ENCODE measurements at regions not wholly inside any gene's neighbourhood (a gene's known extent, or its start where the extent isn't known, plus 50 kb on each side); places are given as distances from the start of the nearest gene placed in this dataset.
"Not testable (repeated sequence)": the region's sequence is repeated elsewhere in the genome, so short reads cannot be mapped to it uniquely, and the experiment has no call there.

- Mint-ChIP-seq H3K36me3 (ENCODE audit: low read depth) (peaks cover 5% of the 10 kb centered on the region), H3K27ac (no peak overlapping the region), H3K9me3 (peaks cover 6% of the 10 kb centered on the region), H3K4me3 (no peak overlapping the region), H3K4me1 (no peaks in the 10 kb centered on the region), H3K27me3 (no peaks in the 10 kb centered on the region)
- no peak for DNase-seq
- POLR2A ChIA-PET: no interaction called here
- CTCF ChIA-PET: no interaction called here
These were observed 361.0 kb downstream of the CD83 start for GRCh38 chr6:14478381-14479225.

GRCh38 chr6:14481946-14482345, 364.4 kb downstream of the CD83 start:
- CTCF ChIA-PET; POLR2A ChIA-PET; H3K36me3 Mint-ChIP-seq (ENCODE audit: low read depth): not testable (repeated sequence)

DNA sequence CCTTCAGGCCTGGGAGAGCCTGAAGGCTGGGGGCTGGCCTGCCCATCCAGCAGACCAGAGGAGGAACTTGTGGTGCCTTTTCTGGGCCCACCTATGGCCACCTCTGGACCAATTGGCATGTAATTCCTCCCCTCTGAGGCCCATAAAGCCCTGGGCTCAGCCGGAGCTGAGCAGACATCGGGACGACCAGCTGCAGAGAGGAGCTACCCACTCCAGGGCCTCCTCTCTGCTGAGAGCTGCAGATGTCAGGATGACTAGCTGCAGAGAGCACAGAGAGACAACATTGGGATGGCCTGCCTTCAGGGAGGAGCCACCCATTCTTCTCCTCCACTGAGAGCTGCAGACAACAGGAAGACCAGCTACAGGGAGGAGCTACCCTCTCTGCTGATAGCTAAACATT, 370.1 kb downstream of the CD83 start:
- Mint-ChIP-seq H3K27me3 (no peaks in the 10 kb centered on the region), H3K27ac (no peak overlapping the region), H3K4me1 (no peaks in the 10 kb centered on the region), H3K9me3 (peaks cover 4% of the 10 kb centered on the region), H3K4me3 (no peak overlapping the region), H3K36me3 (ENCODE audit: low read depth) (peaks cover 5% of the 10 kb centered on the region)
- DNase-seq: no peak
- ChIA-PET CTCF (no interaction called here), POLR2A (no interaction called here)

More at GRCh38 chr6:14481946-14482345, 364.4 kb downstream of the CD83 start:
- H3K4me3 Mint-ChIP-seq, H3K4me1 Mint-ChIP-seq, DNase-seq, H3K27ac Mint-ChIP-seq, H3K9me3 Mint-ChIP-seq, H3K27me3 Mint-ChIP-seq: not testable (repeated sequence)

GRCh38 chr6:14488180-14488579, 370.6 kb downstream of the CD83 start:
- no peak overlapping the region for H3K27ac Mint-ChIP-seq
- no peaks in the 10 kb centered on the region for H3K27me3 Mint-ChIP-seq
- H3K36me3 Mint-ChIP-seq (ENCODE audit: low read depth): peaks cover 4% of the 10 kb centered on the region
- peaks cover 3% of the 10 kb centered on the region for H3K9me3 Mint-ChIP-seq
- CTCF ChIA-PET: no interaction called here
- H3K4me3 Mint-ChIP-seq: no peak overlapping the region
- POLR2A ChIA-PET: no interaction called here
- no peaks in the 10 kb centered on the region for H3K4me1 Mint-ChIP-seq
- no peak for DNase-seq

DNA sequence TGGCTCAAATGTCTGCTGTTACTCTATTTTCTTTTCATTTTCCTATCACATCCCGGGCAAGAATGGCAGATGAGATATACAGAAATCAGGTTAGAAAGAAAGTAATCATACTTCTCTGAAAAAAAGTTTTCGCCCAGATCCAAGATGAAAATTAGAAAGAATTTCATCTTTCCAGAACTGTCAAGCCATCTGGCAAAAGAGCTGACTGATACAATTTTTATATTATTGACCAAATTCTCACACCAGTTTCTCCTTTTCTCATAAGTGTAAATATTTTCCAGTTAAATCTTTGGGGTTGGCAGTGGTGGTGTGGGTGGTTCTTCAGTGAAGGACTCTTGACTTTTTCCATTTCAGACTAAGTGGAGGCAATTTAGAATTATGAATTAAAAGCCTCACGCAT, 371.9 kb downstream of the CD83 start:
- Mint-ChIP-seq H3K9me3 (peaks cover 3% of the 10 kb centered on the region), H3K36me3 (ENCODE audit: low read depth) (peaks cover 4% of the 10 kb centered on the region), H3K27me3 (no peaks in the 10 kb centered on the region), H3K4me1 (no peaks in the 10 kb centered on the region), H3K27ac (no peak overlapping the region), H3K4me3 (no peak overlapping the region)
- CTCF ChIA-PET: no interaction called here
- DNase-seq: no peak
- POLR2A ChIA-PET: no interaction called here

DNA sequence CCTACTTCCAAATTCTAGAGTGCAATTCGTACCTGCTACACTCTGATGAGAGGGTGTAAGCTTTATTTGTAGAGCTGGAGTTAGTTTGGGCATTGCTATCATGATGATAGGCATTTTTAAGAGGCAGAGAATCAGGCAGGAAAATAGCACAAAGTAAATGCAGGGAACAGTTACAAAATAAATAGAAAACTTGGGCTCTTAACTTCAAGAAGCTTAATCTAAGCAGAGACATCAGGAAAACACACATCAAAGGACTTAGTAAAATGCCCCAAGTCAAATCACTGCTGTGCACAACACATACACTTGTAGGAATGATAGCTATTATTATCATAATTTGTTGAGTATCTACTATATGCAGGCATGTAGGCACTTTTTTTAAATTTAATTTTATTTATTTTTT, 381.2 kb downstream of the CD83 start:
- Mint-ChIP-seq H3K27ac (no peak overlapping the region), H3K36me3 (ENCODE audit: low read depth) (peaks cover 4% of the 10 kb centered on the region), H3K27me3 (peaks cover 5% of the 10 kb centered on the region), H3K4me1 (no peaks in the 10 kb centered on the region), H3K4me3 (no peak overlapping the region), H3K9me3 (peaks cover 3% of the 10 kb centered on the region)
- DNase-seq: no peak
- ChIA-PET POLR2A (no interaction called here), CTCF (no interaction called here)

GRCh38 chr6:14499309-14499708, 381.7 kb downstream of the CD83 start:
- H3K4me3 Mint-ChIP-seq: no peak overlapping the region
- H3K27ac Mint-ChIP-seq: no peak overlapping the region
- peaks cover 5% of the 10 kb centered on the region for H3K27me3 Mint-ChIP-seq
- H3K4me1 Mint-ChIP-seq: no peaks in the 10 kb centered on the region
- peaks cover 3% of the 10 kb centered on the region for H3K9me3 Mint-ChIP-seq
- ChIA-PET CTCF (no interaction called here), POLR2A (no interaction called here)
- H3K36me3 Mint-ChIP-seq (ENCODE audit: low read depth): peaks cover 4% of the 10 kb centered on the region
- no peak for DNase-seq

DNA sequence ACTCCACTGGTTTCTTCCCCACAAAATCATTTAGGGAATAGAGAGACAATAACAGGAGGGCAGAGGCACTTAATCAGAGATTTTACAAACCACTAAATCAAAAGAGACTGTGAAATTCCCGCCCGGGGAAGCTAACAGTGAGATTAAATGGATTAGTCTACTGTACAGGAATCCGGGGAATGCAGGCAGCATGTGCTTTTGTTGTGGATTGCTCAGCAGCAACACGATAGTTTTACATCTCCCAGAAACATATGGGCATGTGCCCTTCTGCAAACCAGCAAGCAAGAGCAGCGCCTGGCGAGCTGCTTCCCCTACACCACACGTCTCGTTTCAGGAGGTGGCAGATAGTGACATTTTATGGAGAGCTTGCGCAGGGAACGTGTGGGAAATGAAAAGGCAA, 382.3 kb downstream of the CD83 start:
- DNase-seq: no peak
- H3K27ac Mint-ChIP-seq: no peak overlapping the region

GRCh38 chr6:14500809-14501208, 383.2 kb downstream of the CD83 start:
- H3K9me3 Mint-ChIP-seq: peaks cover 6% of the 10 kb centered on the region
- CTCF ChIA-PET: interaction anchor here (0.6 kb wide), 1 partner anchor 904 kb away, joined by 3 read pairs; no protein-coding TSS in a partner anchor
- POLR2A ChIA-PET: no interaction called here
- H3K36me3 Mint-ChIP-seq (ENCODE audit: low read depth): peaks cover 4% of the 10 kb centered on the region
- H3K27ac Mint-ChIP-seq: no peak overlapping the region
- no peaks in the 10 kb centered on the region for H3K4me1 Mint-ChIP-seq
- H3K27me3 Mint-ChIP-seq: peaks cover 5% of the 10 kb centered on the region
- DNase-seq: no peak
- H3K4me3 Mint-ChIP-seq: no peak overlapping the region

More for the DNA sequence above, 382.3 kb downstream of the CD83 start:
- H3K4me3 Mint-ChIP-seq: no peak overlapping the region
- H3K36me3 Mint-ChIP-seq (ENCODE audit: low read depth): peaks cover 4% of the 10 kb centered on the region
- CTCF ChIA-PET: no interaction called here
- POLR2A ChIA-PET: no interaction called here
- H3K27me3 Mint-ChIP-seq: peaks cover 5% of the 10 kb centered on the region
- H3K9me3 Mint-ChIP-seq: peaks cover 3% of the 10 kb centered on the region
- no peaks in the 10 kb centered on the region for H3K4me1 Mint-ChIP-seq

- Mint-ChIP-seq H3K4me3 (no peak overlapping the region), H3K27ac (no peak overlapping the region)
These were observed 383.7 kb downstream of the CD83 start for GRCh38 chr6:14501240-14501639.

GRCh38 chr6:14501914-14502313, 384.3 kb downstream of the CD83 start:
- POLR2A ChIA-PET: no interaction called here
- CTCF ChIA-PET: no interaction called here
- DNase-seq: no peak

More at GRCh38 chr6:14501240-14501639, 383.7 kb downstream of the CD83 start:
- POLR2A ChIA-PET: no interaction called here
- Mint-ChIP-seq H3K27me3 (peaks cover 5% of the 10 kb centered on the region), H3K4me1 (no peaks in the 10 kb centered on the region), H3K9me3 (peaks cover 6% of the 10 kb centered on the region), H3K36me3 (ENCODE audit: low read depth) (peaks cover 4% of the 10 kb centered on the region)
- DNase-seq: no peak
- CTCF ChIA-PET: no interaction called here

DNA sequence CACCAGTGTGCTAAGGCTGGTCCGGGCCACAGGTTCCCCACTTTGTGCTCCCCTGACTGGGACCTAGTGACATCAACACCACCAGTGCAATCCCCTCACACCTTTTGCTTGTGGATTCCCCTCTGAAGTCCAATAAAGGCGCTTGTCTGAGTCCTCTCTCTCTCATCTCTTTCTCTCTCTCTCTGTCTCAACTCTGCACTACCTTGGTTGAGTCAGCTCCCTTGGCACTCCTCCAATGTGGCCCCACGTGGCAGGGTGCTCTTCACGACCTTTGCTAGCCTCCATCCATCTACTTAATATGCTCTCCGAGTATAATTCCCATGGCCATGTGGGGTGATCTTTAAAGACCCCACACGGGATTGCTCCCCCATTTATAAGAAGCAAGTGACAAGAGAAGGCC, 385.0 kb downstream of the CD83 start:
- H3K27me3 Mint-ChIP-seq: no peaks in the 10 kb centered on the region
- no peaks in the 10 kb centered on the region for H3K36me3 Mint-ChIP-seq (ENCODE audit: low read depth)
- POLR2A ChIA-PET: no interaction called here
- no peaks in the 10 kb centered on the region for H3K4me1 Mint-ChIP-seq
- no peak overlapping the region for H3K27ac Mint-ChIP-seq
- H3K4me3 Mint-ChIP-seq: no peak overlapping the region
- CTCF ChIA-PET: no interaction called here
- H3K9me3 Mint-ChIP-seq: peaks cover 6% of the 10 kb centered on the region
- DNase-seq: no peak

More at GRCh38 chr6:14501914-14502313, 384.3 kb downstream of the CD83 start:
- no peak overlapping the region for H3K27ac Mint-ChIP-seq
- peaks cover 6% of the 10 kb centered on the region for H3K9me3 Mint-ChIP-seq
- H3K27me3 Mint-ChIP-seq: peaks cover 5% of the 10 kb centered on the region
- H3K4me1 Mint-ChIP-seq: no peaks in the 10 kb centered on the region
- no peak overlapping the region for H3K4me3 Mint-ChIP-seq
- peaks cover 4% of the 10 kb centered on the region for H3K36me3 Mint-ChIP-seq (ENCODE audit: low read depth)

- no peaks in the 10 kb centered on the region for H3K4me1 Mint-ChIP-seq
- ChIA-PET POLR2A (no interaction called here), CTCF (no interaction called here)
- H3K36me3 Mint-ChIP-seq (ENCODE audit: low read depth): no peaks in the 10 kb centered on the region
- no peak overlapping the region for H3K4me3 Mint-ChIP-seq
- H3K27me3 Mint-ChIP-seq: no peaks in the 10 kb centered on the region
- DNase-seq: no peak
- peaks cover 3% of the 10 kb centered on the region for H3K9me3 Mint-ChIP-seq
- no peak overlapping the region for H3K27ac Mint-ChIP-seq
These were observed 387.8 kb downstream of the CD83 start for GRCh38 chr6:14505401-14505800.

DNA sequence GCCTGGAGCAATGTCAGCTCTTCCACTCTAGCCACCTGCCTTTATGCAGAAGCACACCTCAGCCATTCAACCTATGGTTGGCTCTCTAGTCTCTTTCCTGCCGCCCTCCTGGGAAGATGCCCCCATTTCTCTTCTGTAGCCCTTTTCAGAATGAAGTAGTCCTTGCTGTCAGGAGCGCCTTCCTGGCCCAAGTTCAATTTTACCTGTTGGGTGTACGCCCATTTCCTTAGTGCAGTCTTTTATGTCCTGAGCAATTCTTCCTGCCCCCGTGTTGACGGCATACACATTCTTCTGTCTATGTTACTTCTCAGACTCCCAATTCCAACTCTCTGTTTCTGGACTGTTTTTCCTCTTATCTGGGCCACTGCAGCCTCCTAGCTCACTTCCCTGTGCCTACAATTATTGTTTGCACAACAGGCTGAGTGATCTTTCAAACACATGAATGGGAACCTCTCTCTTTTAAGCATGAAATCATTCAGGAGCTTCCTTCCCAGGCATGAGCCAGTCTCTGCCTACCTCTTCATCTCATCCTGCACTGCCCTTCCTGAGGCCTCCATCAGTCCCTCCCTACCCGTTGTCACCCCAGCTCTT, 389.2 kb downstream of the CD83 start:
- H3K9me3 Mint-ChIP-seq: peaks cover 3% of the 10 kb centered on the region
- H3K4me3 Mint-ChIP-seq: no peak overlapping the region
- DNase-seq: no peak
- ChIA-PET POLR2A (no interaction called here), CTCF (no interaction called here)
- H3K36me3 Mint-ChIP-seq (ENCODE audit: low read depth): no peaks in the 10 kb centered on the region
- peaks cover 2% of the 10 kb centered on the region for H3K27me3 Mint-ChIP-seq
- H3K27ac Mint-ChIP-seq: no peak overlapping the region
- no peaks in the 10 kb centered on the region for H3K4me1 Mint-ChIP-seq

Measured in activated CD4-positive, alpha-beta memory T cell treated with anti-CD3 and anti-CD28 coated beads, Interleukin-2, amount 10 ng/mL, durations not matched to agents 7 days and 5 days (primary cell).